ENCODE measurements at regions not wholly inside any gene's neighbourhood (a gene's known extent, or its start where the extent isn't known, plus 50 kb on each side); places are given as distances from the start of the nearest gene placed in this dataset.

- ATAC-seq: no peak
- H3K27ac Mint-ChIP-seq: no peak overlapping the region
- H3K4me1 Mint-ChIP-seq: no peaks in the 10 kb centered on the region
- H3K4me3 Mint-ChIP-seq: no peak overlapping the region
- DNase-seq: no peak
- H3K36me3 Mint-ChIP-seq (ENCODE audit: low read depth): no peaks in the 10 kb centered on the region
- no peaks in the 10 kb centered on the region for H3K27me3 Mint-ChIP-seq
- H3K9me3 Mint-ChIP-seq: peaks cover 38% of the 10 kb centered on the region
Observed at GRCh38 chr9:108331596-108331995, 524.2 kb downstream of the ACTL7B start.

- Mint-ChIP-seq H3K27ac (no peak overlapping the region), H3K36me3 (ENCODE audit: low read depth) (peaks cover 1% of the 10 kb centered on the region), H3K9me3 (peaks cover 39% of the 10 kb centered on the region), H3K4me3 (no peak overlapping the region), H3K4me1 (no peaks in the 10 kb centered on the region), H3K27me3 (no peaks in the 10 kb centered on the region)
- ATAC-seq: no peak
- DNase-seq: no peak
Observed at GRCh38 chr9:108325406-108325805, 530.4 kb downstream of the ACTL7B start.

- no peaks in the 10 kb centered on the region for H3K4me1 Mint-ChIP-seq
- H3K4me3 Mint-ChIP-seq: no peak overlapping the region
- no peaks in the 10 kb centered on the region for H3K27me3 Mint-ChIP-seq
- peaks cover 29% of the 10 kb centered on the region for H3K9me3 Mint-ChIP-seq
- ATAC-seq (no peak), DNase-seq (no peak)
- H3K36me3 Mint-ChIP-seq (ENCODE audit: low read depth): peaks cover 1% of the 10 kb centered on the region
- H3K27ac Mint-ChIP-seq: no peak overlapping the region
Observed at GRCh38 chr9:108323615-108324014, 532.2 kb downstream of the ACTL7B start.

- Mint-ChIP-seq H3K4me1 (no peaks in the 10 kb centered on the region), H3K27ac (no peak overlapping the region), H3K4me3 (no peak overlapping the region), H3K9me3 (peaks cover 19% of the 10 kb centered on the region), H3K36me3 (ENCODE audit: low read depth) (peaks cover 1% of the 10 kb centered on the region), H3K27me3 (no peaks in the 10 kb centered on the region)
- no peak for ATAC-seq
- no peak for DNase-seq
Observed at GRCh38 chr9:108322326-108323098, 533.3 kb downstream of the ACTL7B start.

- H3K27ac Mint-ChIP-seq: no peak overlapping the region
- no peak for DNase-seq
- no peaks in the 10 kb centered on the region for H3K9me3 Mint-ChIP-seq
- H3K27me3 Mint-ChIP-seq: peaks cover 2% of the 10 kb centered on the region
- H3K4me3 Mint-ChIP-seq: no peak overlapping the region
- no peaks in the 10 kb centered on the region for H3K36me3 Mint-ChIP-seq (ENCODE audit: low read depth)
- H3K4me1 Mint-ChIP-seq: no peaks in the 10 kb centered on the region
- no peak for ATAC-seq
Observed at GRCh38 chr9:108316630-108317029, 539.2 kb downstream of the ACTL7B start.

GRCh38 chr9:108316066-108316465 is 539.7 kb downstream of the ACTL7B start:
- peaks cover 2% of the 10 kb centered on the region for H3K27me3 Mint-ChIP-seq
- DNase-seq (no peak), ATAC-seq (no peak)
- H3K4me3 Mint-ChIP-seq: no peak overlapping the region
- no peaks in the 10 kb centered on the region for H3K9me3 Mint-ChIP-seq
- H3K4me1 Mint-ChIP-seq: no peaks in the 10 kb centered on the region
- no peak overlapping the region for H3K27ac Mint-ChIP-seq
- H3K36me3 Mint-ChIP-seq (ENCODE audit: low read depth): no peaks in the 10 kb centered on the region

GRCh38 chr9:108311745-108312144 is 544.0 kb downstream of the ACTL7B start:
- no peak overlapping the region for H3K4me3 Mint-ChIP-seq
- peaks cover 7% of the 10 kb centered on the region for H3K9me3 Mint-ChIP-seq
- H3K36me3 Mint-ChIP-seq (ENCODE audit: low read depth): no peaks in the 10 kb centered on the region
- no peaks in the 10 kb centered on the region for H3K4me1 Mint-ChIP-seq
- H3K27ac Mint-ChIP-seq: no peak overlapping the region
- no peak for ATAC-seq
- no peak for DNase-seq
- peaks cover 2% of the 10 kb centered on the region for H3K27me3 Mint-ChIP-seq

GRCh38 chr9:108310202-108310601 is 545.6 kb downstream of the ACTL7B start:
- no peak for ATAC-seq

GRCh38 chr9:108300306-108301287 is 555.2 kb downstream of the ACTL7B start:
- H3K4me3 Mint-ChIP-seq: no peak overlapping the region
- H3K27ac Mint-ChIP-seq: no peak overlapping the region
- H3K4me1 Mint-ChIP-seq: no peaks in the 10 kb centered on the region
- no peaks in the 10 kb centered on the region for H3K9me3 Mint-ChIP-seq
- ATAC-seq: no peak
- peaks cover 2% of the 10 kb centered on the region for H3K27me3 Mint-ChIP-seq
- DNase-seq: no peak
- no peaks in the 10 kb centered on the region for H3K36me3 Mint-ChIP-seq (ENCODE audit: low read depth)

More at GRCh38 chr9:108310202-108310601, 545.6 kb downstream of the ACTL7B start:
- Mint-ChIP-seq H3K9me3 (peaks cover 7% of the 10 kb centered on the region), H3K27me3 (no peaks in the 10 kb centered on the region), H3K27ac (no peak overlapping the region), H3K4me3 (no peak overlapping the region), H3K36me3 (ENCODE audit: low read depth) (no peaks in the 10 kb centered on the region), H3K4me1 (no peaks in the 10 kb centered on the region)
- DNase-seq: no peak

GRCh38 chr9:108297073-108297472 is 558.7 kb downstream of the ACTL7B start:
- Mint-ChIP-seq H3K9me3 (peaks cover 6% of the 10 kb centered on the region), H3K4me1 (no peaks in the 10 kb centered on the region), H3K27me3 (no peaks in the 10 kb centered on the region), H3K4me3 (no peak overlapping the region), H3K27ac (no peak overlapping the region), H3K36me3 (ENCODE audit: low read depth) (no peaks in the 10 kb centered on the region)
- no peak for ATAC-seq
- DNase-seq: no peak

- no peak overlapping the region for H3K27ac Mint-ChIP-seq
- H3K4me3 Mint-ChIP-seq: no peak overlapping the region
- H3K27me3 Mint-ChIP-seq: no peaks in the 10 kb centered on the region
- H3K36me3 Mint-ChIP-seq (ENCODE audit: low read depth): no peaks in the 10 kb centered on the region
- peaks cover 6% of the 10 kb centered on the region for H3K9me3 Mint-ChIP-seq
- ATAC-seq (no peak), DNase-seq (no peak)
- no peaks in the 10 kb centered on the region for H3K4me1 Mint-ChIP-seq
Observed at GRCh38 chr9:108296056-108296455, 559.7 kb downstream of the ACTL7B start.

- Mint-ChIP-seq H3K4me3 (no peak overlapping the region), H3K27me3 (no peaks in the 10 kb centered on the region), H3K36me3 (ENCODE audit: low read depth) (no peaks in the 10 kb centered on the region), H3K4me1 (no peaks in the 10 kb centered on the region), H3K9me3 (peaks cover 6% of the 10 kb centered on the region), H3K27ac (no peak overlapping the region)
- ATAC-seq: no peak
- no peak for DNase-seq
Observed at GRCh38 chr9:108291586-108291932, 564.2 kb downstream of the ACTL7B start.

GRCh38 chr9:108290839-108291585 is 564.8 kb downstream of the ACTL7B start:
- Mint-ChIP-seq H3K36me3 (ENCODE audit: low read depth) (no peaks in the 10 kb centered on the region), H3K9me3 (peaks cover 6% of the 10 kb centered on the region), H3K4me3 (no peak overlapping the region), H3K27ac (no peak overlapping the region), H3K4me1 (no peaks in the 10 kb centered on the region), H3K27me3 (no peaks in the 10 kb centered on the region)
- DNase-seq: no peak
- ATAC-seq: no peak

GRCh38 chr9:108286638-108287206 is 569.1 kb downstream of the ACTL7B start:
- no peak for DNase-seq
- Mint-ChIP-seq H3K36me3 (ENCODE audit: low read depth) (no peaks in the 10 kb centered on the region), H3K9me3 (no peaks in the 10 kb centered on the region), H3K4me1 (no peaks in the 10 kb centered on the region), H3K27ac (no peak overlapping the region), H3K4me3 (no peak overlapping the region), H3K27me3 (no peaks in the 10 kb centered on the region)
- no peak for ATAC-seq
